MM.1S (cell line): ENCODE measurements at regions not wholly inside any gene's neighbourhood (a gene's known extent, or its start where the extent isn't known, plus 50 kb on each side); places are given as distances from the start of the nearest gene placed in this dataset.

Experiments used
- DNase-seq: peaks from one replicate; pipeline ENCODE4 v3.0.0-alpha.2; 2015
- H2AFZ ChIP-seq: fragments of 300-600 bp; sonication (generic); 2 replicates; pipeline ENCODE4 v1.6.0; 2016; ENCODE audit warnings: antibody characterized with exemption, low read length
- H3F3A ChIP-seq: fragments of 300-600 bp; sonication (generic); 2 replicates; pipeline ENCODE4 v1.6.1; 2016; ENCODE audit warnings: mild to moderate bottlenecking, antibody characterized with exemption, low read length, moderate library complexity, mixed read lengths; ENCODE audit not compliant: insufficient read depth
- H3K27ac ChIP-seq: fragments of 300-600 bp; sonication (generic); 2 replicates; pipeline ENCODE4 v1.5.1; 2016; ENCODE audit warnings: mild to moderate bottlenecking, low read length
- H3K27me3 ChIP-seq: fragments of 300-600 bp; sonication (generic); replicated peaks from 2 replicates; pipeline ENCODE4 v1.6.0; 2016; ENCODE audit warnings: low read length; ENCODE audit not compliant: insufficient read depth
- H3K36me3 ChIP-seq: fragments of 300-600 bp; sonication (generic); replicated peaks from 2 replicates; pipeline ENCODE4 v1.6.1; 2016; ENCODE audit warnings: mild to moderate bottlenecking, low read length, mixed read lengths; ENCODE audit not compliant: insufficient read depth
- H3K4me1 ChIP-seq: fragments of 300-600 bp; sonication (generic); 2 replicates; pipeline ENCODE4 v1.6.1; 2016; ENCODE audit warnings: low read length, mixed read lengths
- H3K4me2 ChIP-seq: fragments of 300-600 bp; sonication (generic); 2 replicates; pipeline ENCODE4 v1.6.0; 2016; ENCODE audit warnings: low read depth, low read length
- H3K4me3 ChIP-seq: fragments of 300-600 bp; sonication (generic); 2 replicates; pipeline ENCODE4 v1.5.1; 2016; ENCODE audit warnings: low read length, mixed read lengths
- H3K79me2 ChIP-seq: fragments of 300-600 bp; sonication (generic); 2 replicates; pipeline ENCODE4 v1.6.1; 2016; ENCODE audit warnings: mixed run types, low read length, mixed read lengths
- H3K9ac ChIP-seq: fragments of 300-600 bp; sonication (generic); 2 replicates; pipeline ENCODE4 v1.6.1; 2016; ENCODE audit warnings: low read length, mixed read lengths
- H3K9me2 ChIP-seq: fragments of 300-600 bp; sonication (generic); replicated peaks from 2 replicates; pipeline ENCODE4 v1.6.1; 2016; ENCODE audit warnings: mild to moderate bottlenecking, low read length, mixed read lengths; ENCODE audit not compliant: insufficient read depth
- H3K9me3 ChIP-seq: fragments of 300-600 bp; sonication (generic); replicated peaks from 2 replicates; pipeline ENCODE4 v1.6.1; 2016; ENCODE audit warnings: mild to moderate bottlenecking, low read length, mixed read lengths; ENCODE audit not compliant: insufficient read depth
- H4K20me1 ChIP-seq: fragments of 300-600 bp; sonication (generic); 2 replicates; pipeline ENCODE4 v1.6.1; 2016; ENCODE audit warnings: mild to moderate bottlenecking, low read length, moderate library complexity, mixed read lengths; ENCODE audit not compliant: insufficient read depth
- CTCF ChIP-seq: fragments of 300-600 bp; sonication (generic); IDR thresholded peaks from 2 replicates; pipeline ENCODE4 v1.5.1; 2016; ENCODE audit warnings: antibody characterized with exemption, low read length, mixed read lengths
- EZH2 ChIP-seq: fragments of 300-600 bp; sonication (generic); optimal IDR thresholded peaks from 2 replicates; pipeline ENCODE3; 2017; ENCODE audit warnings: low read depth, mild to moderate bottlenecking, antibody characterized with exemption, low read length, mixed read lengths
- EZH2phosphoT487 ChIP-seq: fragments of 300-600 bp; sonication (generic); IDR thresholded peaks from 2 replicates; pipeline ENCODE4 v1.6.1; 2018; ENCODE audit warnings: antibody characterized with exemption, low read length

- no peak overlapping the region for H3K4me2 ChIP-seq
- no peaks in the 10 kb centered on the region for H3K9me3 ChIP-seq
- TF ChIP-seq EZH2 (no peak), EZH2phosphoT487 (no peak), CTCF (no peak)
- no peaks in the 10 kb centered on the region for H3K27me3 ChIP-seq
- H3K27ac ChIP-seq: no peak overlapping the region
- H3K79me2 ChIP-seq: no peaks in the 10 kb centered on the region
- no peak overlapping the region for H3K9ac ChIP-seq
- H3K36me3 ChIP-seq: no peaks in the 10 kb centered on the region
- H2AFZ ChIP-seq: no peak overlapping the region
- H3K4me1 ChIP-seq: no peaks in the 10 kb centered on the region
- no peak for DNase-seq
- no peaks in the 10 kb centered on the region for H3F3A ChIP-seq
- H3K9me2 ChIP-seq: no peaks in the 10 kb centered on the region
- H3K4me3 ChIP-seq: no peak overlapping the region
- H4K20me1 ChIP-seq: no peaks in the 10 kb centered on the region
Measured at GRCh38 chr14:55911776-55912175, 206.4 kb upstream of the PELI2 start.

- no peaks in the 10 kb centered on the region for H3K4me1 ChIP-seq
- no peak for TF ChIP-seq EZH2phosphoT487
- TF ChIP-seq CTCF: no peak
- TF ChIP-seq EZH2: no peak
- H3K9me2 ChIP-seq: no peaks in the 10 kb centered on the region
- H4K20me1 ChIP-seq: no peaks in the 10 kb centered on the region
- H3K27ac ChIP-seq: no peak overlapping the region
- no peaks in the 10 kb centered on the region for H3F3A ChIP-seq
- no peak overlapping the region for H2AFZ ChIP-seq
- no peaks in the 10 kb centered on the region for H3K79me2 ChIP-seq
- H3K4me3 ChIP-seq: no peak overlapping the region
- no peak overlapping the region for H3K4me2 ChIP-seq
- no peak for DNase-seq
- no peaks in the 10 kb centered on the region for H3K36me3 ChIP-seq
- no peaks in the 10 kb centered on the region for H3K27me3 ChIP-seq
- H3K9me3 ChIP-seq: no peaks in the 10 kb centered on the region
- no peak overlapping the region for H3K9ac ChIP-seq
Measured at GRCh38 chr14:55912344-55912743, 205.9 kb upstream of the PELI2 start.

- Histone ChIP-seq H3F3A (no peaks in the 10 kb centered on the region), H3K9ac (no peak overlapping the region), H3K36me3 (no peaks in the 10 kb centered on the region), H4K20me1 (no peaks in the 10 kb centered on the region), H3K27me3 (no peaks in the 10 kb centered on the region), H3K4me3 (no peak overlapping the region), H3K79me2 (no peaks in the 10 kb centered on the region), H3K27ac (no peak overlapping the region), H3K9me2 (no peaks in the 10 kb centered on the region), H3K9me3 (no peaks in the 10 kb centered on the region), H3K4me1 (no peaks in the 10 kb centered on the region), H3K4me2 (no peak overlapping the region), H2AFZ (no peak overlapping the region)
- no peak for DNase-seq
- TF ChIP-seq EZH2 (no peak), EZH2phosphoT487 (no peak), CTCF (no peak)
Measured at GRCh38 chr14:55913324-55914025, 204.7 kb upstream of the PELI2 start.
